Liver (tissue), 7 donors: ENCODE measurements at regions not wholly inside any gene's neighbourhood (a gene's known extent, or its start where the extent isn't known, plus 50 kb on each side); places are given as distances from the start of the nearest gene placed in this dataset.

Source experiments
- DNase-seq: peaks from one replicate; pipeline ENCODE4 v3.0.0-alpha.2; 2017; ENCODE audit warnings: low spot score
- H3K27ac ChIP-seq, 2 donors: one replicate each; pipeline ENCODE4 v1.7.0; 2013; ENCODE audit warnings: inconsistent platforms in 2 of 2, low read length in 2 of 2, control low read depth in 1 of 2, low read depth in 1 of 2, mild to moderate bottlenecking in 1 of 2
- H3K27me3 ChIP-seq, 4 donors: one replicate each; pipeline versions ENCODE4 v1.6.1 to v1.7.0; 2013; ENCODE audit warnings: low read length in 3 of 4, inconsistent platforms in 1 of 4, mild to moderate bottlenecking in 1 of 4, moderate library complexity in 1 of 4; ENCODE audit not compliant: control insufficient read depth in 4 of 4, insufficient read depth in 4 of 4
- H3K36me3 ChIP-seq, 4 donors: one replicate each; pipeline versions ENCODE4 v1.6.1 to v1.7.0; 2013; ENCODE audit warnings: low read length in 3 of 4, mild to moderate bottlenecking in 3 of 4, low read depth in 1 of 4, moderate library complexity in 1 of 4; ENCODE audit not compliant: control insufficient read depth in 4 of 4, insufficient read depth in 3 of 4
- H3K4me1 ChIP-seq, 4 donors: one replicate each; pipeline versions ENCODE4 v1.6.1 to v1.7.0; 2013; ENCODE audit warnings: low read length in 3 of 4, mild to moderate bottlenecking in 3 of 4, moderate library complexity in 1 of 4; ENCODE audit not compliant: control insufficient read depth in 4 of 4, insufficient read depth in 4 of 4
- H3K4me3 ChIP-seq, 3 donors: one replicate each; pipeline versions ENCODE4 v1.6.1 to v1.7.0; 2013; ENCODE audit warnings: low read length in 3 of 3, control low read depth in 1 of 3, low read depth in 1 of 3, mild to moderate bottlenecking in 1 of 3
- H3K9ac ChIP-seq, 2 donors: one replicate each; pipeline ENCODE4 v1.7.0; 2013; ENCODE audit warnings: low read length in 2 of 2, mild to moderate bottlenecking in 2 of 2, moderate library complexity in 2 of 2, control low read depth in 1 of 2, low read depth in 1 of 2
- H3K9me3 ChIP-seq, 4 donors: one replicate each; pipeline versions ENCODE4 v1.6.1 to v1.7.0; 2013; ENCODE audit warnings: low read length in 3 of 4; ENCODE audit not compliant: control insufficient read depth in 4 of 4
- ATF3 ChIP-seq: IDR thresholded peaks from 2 replicates; pipeline ENCODE4 v1.6.1; 2016; ENCODE audit warnings: antibody characterized with exemption
- EGR1 ChIP-seq, 2 donors: IDR thresholded peaks; 2 replicates each; pipeline ENCODE4 v1.6.1; 2016 to 2018; ENCODE audit warnings: antibody characterized with exemption in 2 of 2, low read depth in 2 of 2
- FOXA1 ChIP-seq: IDR thresholded peaks from 2 replicates; pipeline ENCODE4 v1.6.1; 2016; ENCODE audit warnings: antibody characterized with exemption
- FOXA2 ChIP-seq: IDR thresholded peaks from 2 replicates; pipeline ENCODE4 v1.6.1; 2016; ENCODE audit warnings: antibody characterized with exemption
- GABPA ChIP-seq, 2 donors: IDR thresholded peaks in 1 of 2; conservative IDR thresholded peaks in 1 of 2; 2 replicates each; pipeline ENCODE4 v1.6.1; 2016; ENCODE audit warnings: antibody characterized with exemption in 2 of 2, mild to moderate bottlenecking in 1 of 2, moderate library complexity in 1 of 2
- HNF4A ChIP-seq, 2 donors: conservative IDR thresholded peaks; 2 replicates each; pipeline ENCODE4 v1.6.1; 2016; ENCODE audit warnings: antibody characterized with exemption in 2 of 2, mild to moderate bottlenecking in 2 of 2
- HNF4G ChIP-seq: IDR thresholded peaks from 2 replicates; pipeline ENCODE4 v1.6.1; 2016; ENCODE audit warnings: antibody characterized with exemption
- JUND ChIP-seq, 2 donors: IDR thresholded peaks; 2 replicates each; pipeline ENCODE4 v1.6.1; 2016; ENCODE audit warnings: antibody characterized with exemption in 2 of 2
- MAX ChIP-seq: IDR thresholded peaks from 2 replicates; pipeline ENCODE4 v1.6.1; 2016; ENCODE audit warnings: antibody characterized with exemption
- NR2F2 ChIP-seq: IDR thresholded peaks from 2 replicates; pipeline ENCODE4 v1.6.1; 2016; ENCODE audit warnings: antibody characterized with exemption
- RAD21 ChIP-seq, 2 donors: IDR thresholded peaks; 2 replicates each; pipeline ENCODE4 v1.6.1; 2016; ENCODE audit warnings: antibody characterized with exemption in 2 of 2, mild to moderate bottlenecking in 2 of 2
- REST ChIP-seq: IDR thresholded peaks from 2 replicates; pipeline ENCODE4 v1.6.1; 2016; ENCODE audit warnings: antibody characterized with exemption, mild to moderate bottlenecking
- RXRA ChIP-seq, 2 donors: IDR thresholded peaks; 2 replicates each; pipeline ENCODE4 v1.6.1; 2017 to 2018; ENCODE audit warnings: antibody characterized with exemption in 2 of 2, mild to moderate bottlenecking in 1 of 2
- SP1 ChIP-seq: IDR thresholded peaks from 2 replicates; pipeline ENCODE4 v1.6.1; 2018; ENCODE audit warnings: antibody characterized with exemption, mild to moderate bottlenecking
- TAF1 ChIP-seq: conservative IDR thresholded peaks from 2 replicates; pipeline ENCODE4 v1.6.1; 2016; ENCODE audit warnings: antibody characterized with exemption, mild to moderate bottlenecking
- YY1 ChIP-seq: IDR thresholded peaks from 2 replicates; pipeline ENCODE4 v1.6.1; 2016; ENCODE audit warnings: antibody characterized with exemption, mild to moderate bottlenecking
- ZBTB33 ChIP-seq: IDR thresholded peaks from 2 replicates; pipeline ENCODE4 v1.6.1; 2016; ENCODE audit warnings: antibody characterized with exemption
- WGBS: extraction: QIAGEN DNeasy Blood & Tissue Kit; methylation state at CpG from one replicate; pipeline ENCODE4 v1.1.7; 2013; 5-methylcytosine and 5-hydroxymethylcytosine counted together
- donor health status: healthy.
- donor health status: healthy.
- donor health status: healthy.
- donor health status: healthy.

GRCh38 chr20:10998476-10998875 is 324.7 kb upstream of the JAG1 start (continued):
- no peak for TF ChIP-seq ZBTB33

- Histone ChIP-seq H3K27me3 (no peaks in the 10 kb centered on the region), H3K4me1 (no peaks in the 10 kb centered on the region), H3K27ac (no peak overlapping the region), H3K9ac (no peak overlapping the region), H3K9me3 (no peaks in the 10 kb centered on the region), H3K36me3 (no peaks in the 10 kb centered on the region), H3K4me3 (no peak overlapping the region)
- TF ChIP-seq FOXA1 (no peak), RAD21 (IDR thresholded peaks at IDR 0.05) (no peak), JUND (IDR thresholded peaks at IDR 0.05) (no peak), HNF4A (conservative IDR thresholded peaks at IDR 0.05) (no peak), ATF3 (no peak), FOXA2 (no peak), TAF1 (no peak), REST (no peak), ZBTB33 (no peak), SP1 (no peak), YY1 (no peak), HNF4G (no peak), NR2F2 (no peak), EGR1 (IDR thresholded peaks at IDR 0.05; ENCODE audit: low read depth in 2 of 2) (no peak)
- whole genome bisulfite sequencing = 63% methylated on average over 1 of the region's 1 CpG
- no peak for DNase-seq
These were observed 326.6 kb upstream of the JAG1 start for GRCh38 chr20:11000416-11000815.

GRCh38 chr20:11001302-11001701 is 327.5 kb upstream of the JAG1 start:
- no peak for TF ChIP-seq JUND (IDR thresholded peaks at IDR 0.05)
- TF ChIP-seq YY1 = no peak
- TF ChIP-seq MAX = no peak
- TF ChIP-seq TAF1 = no peak
- no peak for TF ChIP-seq FOXA1
- TF ChIP-seq RXRA (IDR thresholded peaks at IDR 0.05) = no peak
- no peak for TF ChIP-seq EGR1 (IDR thresholded peaks at IDR 0.05; ENCODE audit: low read depth in 2 of 2)
- no peak for TF ChIP-seq NR2F2
- no peak for TF ChIP-seq GABPA (IDR thresholded peaks at IDR 0.05 in 1 of 2, conservative IDR thresholded peaks at IDR 0.05 in 1 of 2)
- no peak for TF ChIP-seq FOXA2
- TF ChIP-seq SP1 = no peak
- no peak for TF ChIP-seq HNF4G
- H3K4me1 ChIP-seq = no peaks in the 10 kb centered on the region
- DNase-seq = no peak
- no peaks in the 10 kb centered on the region for H3K36me3 ChIP-seq
- H3K9me3 ChIP-seq = no peaks in the 10 kb centered on the region
- WGBS = 69% methylated on average over 4 of the region's 4 CpGs
- H3K9ac ChIP-seq = no peak overlapping the region
- H3K4me3 ChIP-seq = no peak overlapping the region
- H3K27ac ChIP-seq = no peak overlapping the region
- no peaks in the 10 kb centered on the region for H3K27me3 ChIP-seq
